Right atrium auricular region (tissue), 2 donors: ENCODE measurements at regions not wholly inside any gene's neighbourhood (a gene's known extent, or its start where the extent isn't known, plus 50 kb on each side); places are given as distances from the start of the nearest gene placed in this dataset.
"Not testable (repeated sequence)": the region's sequence is repeated elsewhere in the genome, so short reads cannot be mapped to it uniquely, and the experiment has no call there.

Experiments used
- DNase-seq: peaks from one replicate; pipeline ENCODE4 v3.0.0-alpha.2; 2019; ENCODE audit warnings: low spot score
- H3K27ac ChIP-seq, 2 donors: fragments of 200-600 bp; sonication (generic); 1 replicate in 1 of 2; 2 replicates in 1 of 2; pipeline ENCODE4 v1.5.1; 2016 to 2019
- H3K27me3 ChIP-seq, 2 donors: fragments of 200-600 bp; sonication (generic); one replicate each; pipeline versions ENCODE4 v1.5.1 to v1.6.0; 2017 to 2019
- H3K36me3 ChIP-seq: fragments of 200-600 bp; sonication (generic); one replicate; pipeline ENCODE4 v1.5.1; 2016
- H3K4me1 ChIP-seq, 2 donors: fragments of 200-600 bp; sonication (generic); one replicate each; pipeline versions ENCODE4 v1.5.1 to v1.6.0; 2017 to 2019
- H3K4me3 ChIP-seq, 2 donors: fragments of 200-600 bp; sonication (generic); 1 replicate in 1 of 2; 2 replicates in 1 of 2; pipeline ENCODE4 v1.5.1; 2017 to 2019; ENCODE audit warnings: mild to moderate bottlenecking in 1 of 2, moderate library complexity in 1 of 2
- H3K9me3 ChIP-seq, 2 donors: fragments of 200-600 bp; sonication (generic); one replicate each; pipeline ENCODE4 v1.5.1; 2019
- CTCF ChIP-seq, 2 donors: fragments of 200-600 bp; sonication (generic); IDR thresholded peaks; one replicate each; pipeline ENCODE4 v1.5.1; 2019; ENCODE audit warnings: antibody characterized with exemption in 2 of 2

GRCh38 chr3:5980475-5980874, 793.0 kb downstream of the EDEM1 start:
- Histone ChIP-seq H3K4me3 (no peak overlapping the region), H3K4me1 (no peaks in the 10 kb centered on the region), H3K27me3 (no peaks in the 10 kb centered on the region), H3K36me3 (no peaks in the 10 kb centered on the region), H3K27ac (no peak overlapping the region), H3K9me3 (no peaks in the 10 kb centered on the region)
- no peak for DNase-seq
- TF ChIP-seq CTCF (IDR thresholded peaks at IDR 0.05), result no peak

GRCh38 chr3:5994651-5995050, 807.1 kb downstream of the EDEM1 start:
- TF ChIP-seq CTCF (IDR thresholded peaks at IDR 0.05), result no peak

GRCh38 chr3:6018456-6018855, 830.9 kb downstream of the EDEM1 start:
- Histone ChIP-seq H3K9me3 (peaks cover 0 to 10% of the 10 kb centered on the region in 2 donors), H3K27ac (no peak overlapping the region)

More at GRCh38 chr3:5994651-5995050, 807.1 kb downstream of the EDEM1 start:
- no peak overlapping the region for H3K27ac ChIP-seq
- no peak for DNase-seq
- H3K4me1 ChIP-seq, result no peaks in the 10 kb centered on the region
- H3K36me3 ChIP-seq, result no peaks in the 10 kb centered on the region
- no peaks in the 10 kb centered on the region for H3K9me3 ChIP-seq
- H3K27me3 ChIP-seq, result no peaks in the 10 kb centered on the region
- no peak overlapping the region for H3K4me3 ChIP-seq

GRCh38 chr3:6022621-6023020, 835.1 kb downstream of the EDEM1 start:
- no peaks in the 10 kb centered on the region for H3K27me3 ChIP-seq
- H3K4me1 ChIP-seq, result no peaks in the 10 kb centered on the region
- no peak overlapping the region for H3K27ac ChIP-seq
- no peak for DNase-seq
- no peaks in the 10 kb centered on the region for H3K9me3 ChIP-seq
- H3K4me3 ChIP-seq, result no peak overlapping the region
- no peaks in the 10 kb centered on the region for H3K36me3 ChIP-seq
- TF ChIP-seq CTCF (IDR thresholded peaks at IDR 0.05), result no peak

More at GRCh38 chr3:6018456-6018855, 830.9 kb downstream of the EDEM1 start:
- no peak overlapping the region for H3K4me3 ChIP-seq
- no peak for DNase-seq
- H3K4me1 ChIP-seq, result no peaks in the 10 kb centered on the region
- no peaks in the 10 kb centered on the region for H3K36me3 ChIP-seq
- TF ChIP-seq CTCF (IDR thresholded peaks at IDR 0.05), result no peak
- H3K27me3 ChIP-seq, result no peaks in the 10 kb centered on the region

GRCh38 chr3:6025032-6025431, 835.9 kb upstream of the GRM7 start:
- no peaks in the 10 kb centered on the region for H3K27me3 ChIP-seq
- TF ChIP-seq CTCF (IDR thresholded peaks at IDR 0.05), result no peak

GRCh38 chr3:6030648-6031047, 830.3 kb upstream of the GRM7 start:
- H3K27ac ChIP-seq, H3K36me3 ChIP-seq, H3K4me1 ChIP-seq, DNase-seq, H3K27me3 ChIP-seq, H3K4me3 ChIP-seq, H3K9me3 ChIP-seq: not testable (repeated sequence)

More at GRCh38 chr3:6025032-6025431, 835.9 kb upstream of the GRM7 start:
- no peaks in the 10 kb centered on the region for H3K4me1 ChIP-seq
- no peak for DNase-seq
- H3K36me3 ChIP-seq, result no peaks in the 10 kb centered on the region
- no peaks in the 10 kb centered on the region for H3K9me3 ChIP-seq
- H3K27ac ChIP-seq, result no peak overlapping the region
- no peak overlapping the region for H3K4me3 ChIP-seq
